Small intestine (tissue), 7 donors: ENCODE measurements at regions not wholly inside any gene's neighbourhood (a gene's known extent, or its start where the extent isn't known, plus 50 kb on each side); places are given as distances from the start of the nearest gene placed in this dataset.
"Not testable (repeated sequence)": the region's sequence is repeated elsewhere in the genome, so short reads cannot be mapped to it uniquely, and the experiment has no call there.

Experiments
- DNase-seq, 2 donors: peaks; one replicate each; pipeline versions ENCODE4 v3.0.0 to v3.0.0-alpha.2; 2013
- FAIRE-seq: peaks from 2 replicates; lab custom pipeline; 2012; peaks lifted over from hg19 to GRCh38; lab: Jason Lieb, UNC
- H3K27ac ChIP-seq, 3 donors: one replicate each; pipeline ENCODE4 v1.5.1; 2013; ENCODE audit warnings: low read length in 2 of 3, mild to moderate bottlenecking in 2 of 3, control low read depth in 1 of 3, inconsistent platforms in 1 of 3, low read depth in 1 of 3, moderate library complexity in 1 of 3
- H3K27me3 ChIP-seq, 3 donors: one replicate each; pipeline ENCODE4 v1.6.1; 2013; ENCODE audit warnings: low read length in 3 of 3, inconsistent platforms in 1 of 3; ENCODE audit not compliant: control insufficient read depth in 3 of 3, insufficient read depth in 3 of 3
- H3K36me3 ChIP-seq, 3 donors: one replicate each; pipeline ENCODE4 v1.6.1; 2013; ENCODE audit warnings: low read length in 3 of 3, inconsistent platforms in 1 of 3, low read depth in 1 of 3, mild to moderate bottlenecking in 1 of 3, moderate library complexity in 1 of 3; ENCODE audit not compliant: control insufficient read depth in 3 of 3, insufficient read depth in 2 of 3
- H3K4me1 ChIP-seq, 3 donors: one replicate each; pipeline ENCODE4 v1.6.1; 2013; ENCODE audit warnings: low read length in 2 of 3, inconsistent platforms in 1 of 3, low read depth in 1 of 3, mild to moderate bottlenecking in 1 of 3, moderate library complexity in 1 of 3; ENCODE audit not compliant: control insufficient read depth in 3 of 3, insufficient read depth in 2 of 3
- H3K4me3 ChIP-seq, 3 donors: one replicate each; pipeline ENCODE4 v1.5.1; 2013; ENCODE audit warnings: low read length in 3 of 3, control low read depth in 1 of 3, inconsistent platforms in 1 of 3, low read depth in 1 of 3, mild to moderate bottlenecking in 1 of 3, moderate library complexity in 1 of 3
- H3K9me3 ChIP-seq, 2 donors: one replicate each; pipeline ENCODE4 v1.6.1; 2013; ENCODE audit warnings: low read depth in 1 of 2, low read length in 1 of 2; ENCODE audit not compliant: control insufficient read depth in 2 of 2, insufficient read depth in 1 of 2
- WGBS, 3 donors: extraction: QIAGEN DNeasy Blood & Tissue Kit; methylation state at CpG; one replicate each; pipeline ENCODE4 v1.1.7; 2013; 5-methylcytosine and 5-hydroxymethylcytosine counted together
- donor health status: healthy with polysubstance abuse.
- donor health status: control.
- donor health status: control.
- donor health status: Bipolar disorder and iron deficiency.
- donor health status: healthy.

- H3K27ac ChIP-seq, FAIRE-seq, H3K4me1 ChIP-seq, DNase-seq, H3K36me3 ChIP-seq, H3K4me3 ChIP-seq, H3K27me3 ChIP-seq, H3K9me3 ChIP-seq: not testable (repeated sequence)
- WGBS, 3 donors = 34 to 58% (median 39%) methylated on average over 2 of the region's 2 CpGs
Observed at GRCh38 chr3:27042541-27042940, 326.6 kb downstream of the NEK10 start.

- H3K27ac ChIP-seq = no peak overlapping the region
- no peaks in the 10 kb centered on the region for H3K4me1 ChIP-seq
- no peaks in the 10 kb centered on the region for H3K36me3 ChIP-seq
- no peak for DNase-seq
- H3K4me3 ChIP-seq = no peak overlapping the region
- no peaks in the 10 kb centered on the region for H3K27me3 ChIP-seq
- no peaks in the 10 kb centered on the region for H3K9me3 ChIP-seq
- WGBS, 3 donors = 46 to 59% (median 51%) methylated on average over 8 of the region's 8 CpGs
- FAIRE-seq = no peak
Observed at GRCh38 chr3:27043328-27043955, 325.7 kb downstream of the NEK10 start.

- FAIRE-seq = no peak
- no peak for DNase-seq
Observed at GRCh38 chr3:27044931-27045481, 324.2 kb downstream of the NEK10 start.

GRCh38 chr3:27046351-27046750 is 322.8 kb downstream of the NEK10 start:
- Histone ChIP-seq H3K27ac (no peak overlapping the region), H3K4me1 (no peaks in the 10 kb centered on the region), H3K4me3 (no peak overlapping the region), H3K9me3 (peaks cover 0 to 1% of the 10 kb centered on the region in 2 donors), H3K27me3 (no peaks in the 10 kb centered on the region), H3K36me3 (no peaks in the 10 kb centered on the region)
- FAIRE-seq = no peak
- DNase-seq = no peak

More at GRCh38 chr3:27044931-27045481, 324.2 kb downstream of the NEK10 start:
- WGBS, 3 donors = 45 to 60% (median 51%) methylated on average over 2 of the region's 2 CpGs
- H3K36me3 ChIP-seq = no peaks in the 10 kb centered on the region
- H3K9me3 ChIP-seq = no peaks in the 10 kb centered on the region
- H3K27me3 ChIP-seq = no peaks in the 10 kb centered on the region
- no peak overlapping the region for H3K4me3 ChIP-seq
- H3K4me1 ChIP-seq = no peaks in the 10 kb centered on the region
- H3K27ac ChIP-seq = no peak overlapping the region

- no peak overlapping the region for H3K27ac ChIP-seq
- WGBS, 3 donors = 32 to 43% (median 36%) methylated on average over 2 of the region's 2 CpGs
- no peak for FAIRE-seq
- H3K36me3 ChIP-seq = no peaks in the 10 kb centered on the region
- no peak for DNase-seq
- H3K4me3 ChIP-seq = no peak overlapping the region
- H3K4me1 ChIP-seq = no peaks in the 10 kb centered on the region
- H3K9me3 ChIP-seq = peaks cover 0 to 7% of the 10 kb centered on the region in 2 donors
- H3K27me3 ChIP-seq = no peaks in the 10 kb centered on the region
Observed at GRCh38 chr3:27049792-27050191, 319.4 kb downstream of the NEK10 start.

- H3K9me3 ChIP-seq, H3K27ac ChIP-seq, FAIRE-seq, H3K4me1 ChIP-seq, DNase-seq, H3K4me3 ChIP-seq, H3K27me3 ChIP-seq, H3K36me3 ChIP-seq: not testable (repeated sequence)
- 79 to 89% (median 87%) methylated on average over 3 of the region's 3 CpGs for WGBS, 3 donors
Observed at GRCh38 chr3:27051527-27051926, 317.7 kb downstream of the NEK10 start.

GRCh38 chr3:27056326-27056725 is 312.9 kb downstream of the NEK10 start:
- no peaks in the 10 kb centered on the region for H3K27me3 ChIP-seq
- no peaks in the 10 kb centered on the region for H3K4me1 ChIP-seq
- no peak overlapping the region for H3K27ac ChIP-seq
- no peak overlapping the region for H3K4me3 ChIP-seq
- H3K9me3 ChIP-seq = peaks cover 0 to 10% of the 10 kb centered on the region in 2 donors
- H3K36me3 ChIP-seq = no peaks in the 10 kb centered on the region
- 65 to 80% (median 79%) methylated on average over 2 of the region's 2 CpGs for WGBS, 3 donors
- DNase-seq (no peak), FAIRE-seq (no peak)

- H3K4me1 ChIP-seq = no peaks in the 10 kb centered on the region
Observed at GRCh38 chr3:27059489-27059888, 309.7 kb downstream of the NEK10 start.

More at GRCh38 chr3:27059489-27059888, 309.7 kb downstream of the NEK10 start:
- Histone ChIP-seq H3K9me3 (peaks cover 0 to 4% of the 10 kb centered on the region in 2 donors), H3K27me3 (no peaks in the 10 kb centered on the region), H3K27ac (no peak overlapping the region), H3K4me3 (no peak overlapping the region), H3K36me3 (no peaks in the 10 kb centered on the region)
- no peak for DNase-seq
- no peak for FAIRE-seq
